Endothelial cell of umbilical vein (primary cell): ENCODE measurements at regions not wholly inside any gene's neighbourhood (a gene's known extent, or its start where the extent isn't known, plus 50 kb on each side); places are given as distances from the start of the nearest gene placed in this dataset.

ENCODE experiments used
- BruUV-seq: library from RNA; stranded (reverse); fragments of 400-500 nt; replicated peaks from 2 replicates; lab custom pipeline; 2021; lab: Mats Ljungman, UMichigan
- CTCF ChIA-PET: fragments of 300-600, 350-600 bp; sonication (Branson Sonifier 250); formaldehyde crosslinking; loops from one replicate; lab custom pipeline; 2021; ENCODE audit warnings: antibody characterized with exemption, inconsistent platforms; lab: Charles Lee
- POLR2A ChIA-PET: fragments of 300-600, 350-600 bp; sonication (Branson Sonifier 250); formaldehyde crosslinking; loops from one replicate; lab custom pipeline; 2021; ENCODE audit warnings: antibody characterized with exemption, inconsistent platforms; lab: Charles Lee
- DNase-seq: peaks from one replicate; pipeline ENCODE4 v3.0.0-alpha.2; 2011; ENCODE audit warnings: low read depth, low spot score
- FAIRE-seq: peaks from 2 replicates; lab custom pipeline; 2011; peaks lifted over from hg19 to GRCh38; lab: Jason Lieb, UNC
- H2AFZ ChIP-seq: 2 replicates; pipeline ENCODE4 v1.6.0; 2012; ENCODE audit warnings: low read depth, low read length, control low read depth, inconsistent platforms
- H3K27ac ChIP-seq: 2 replicates; pipeline ENCODE4 v1.5.1; 2011; ENCODE audit warnings: low read depth, mild to moderate bottlenecking, control low read depth, low read length, moderate library complexity; ENCODE audit not compliant: insufficient read depth
- H3K27me3 ChIP-seq, 2 experiments: 2 replicates each; pipeline versions ENCODE4 v1.6.0 to v1.6.1; 2011; ENCODE audit warnings: low read length in 2 of 2, mixed read lengths in 1 of 2; ENCODE audit not compliant: control insufficient read depth in 2 of 2, insufficient read depth in 2 of 2
- H3K36me3 ChIP-seq, 2 experiments: 2 replicates in 1 of 2; 3 replicates in 1 of 2; pipeline ENCODE4 v1.5.1; 2011; ENCODE audit warnings: low read length in 2 of 2, mild to moderate bottlenecking in 1 of 2, moderate library complexity in 1 of 2; ENCODE audit not compliant: control insufficient read depth in 2 of 2, insufficient read depth in 2 of 2; ENCODE audit errors: extremely low read depth in 1 of 2
- H3K4me1 ChIP-seq: 3 replicates; pipeline ENCODE4 v1.5.1; 2011; ENCODE audit warnings: mild to moderate bottlenecking, low read length; ENCODE audit not compliant: control insufficient read depth, insufficient read depth; ENCODE audit errors: extremely low read depth
- H3K4me2 ChIP-seq: 2 replicates; pipeline ENCODE4 v1.6.1; 2011; ENCODE audit warnings: low read length, control low read depth, mixed read lengths; ENCODE audit not compliant: insufficient read depth
- H3K4me3 ChIP-seq, 3 experiments: fragments of 200-600 bp in 1 of 3; sonication (generic), shearing (Covaris generic) in 1 of 3; replicated peaks in 1 of 3; 2 replicates each; pipeline ENCODE4 v1.5.1; 2011 to 2016; ENCODE audit warnings: control low read depth in 3 of 3, low read length in 3 of 3, mild to moderate bottlenecking in 2 of 3, inconsistent platforms in 1 of 3, low read depth in 1 of 3, moderate library complexity in 1 of 3; ENCODE audit not compliant: insufficient read depth in 1 of 3
- H3K79me2 ChIP-seq: 2 replicates; pipeline ENCODE4 v1.6.0; 2012; ENCODE audit warnings: low read length, inconsistent platforms; ENCODE audit not compliant: control insufficient read depth, insufficient read depth
- H3K9ac ChIP-seq: replicated peaks from 2 replicates; pipeline ENCODE3; 2011; ENCODE audit warnings: low read length, control low read depth; ENCODE audit not compliant: insufficient read depth; ENCODE audit errors: extremely low read depth
- H3K9me1 ChIP-seq: replicated peaks from 3 replicates; pipeline ENCODE4 v1.6.0; 2011; ENCODE audit warnings: mild to moderate bottlenecking, low read length; ENCODE audit not compliant: control insufficient read depth, insufficient read depth; ENCODE audit errors: extremely low read depth
- H3K9me3 ChIP-seq: replicated peaks from 2 replicates; pipeline ENCODE4 v1.5.1; 2012; ENCODE audit warnings: low read length, inconsistent platforms; ENCODE audit not compliant: control insufficient read depth, insufficient read depth
- H4K20me1 ChIP-seq: replicated peaks from 2 replicates; pipeline ENCODE3; 2011; ENCODE audit warnings: mild to moderate bottlenecking, low read length; ENCODE audit not compliant: control insufficient read depth, insufficient read depth; ENCODE audit errors: extremely low read depth
- FOS ChIP-seq: IDR thresholded peaks from 2 replicates; pipeline ENCODE4 v1.6.1; 2011; ENCODE audit warnings: mild to moderate bottlenecking, low read length, moderate library complexity, borderline replicate concordance; ENCODE audit not compliant: insufficient read depth
- GATA2 ChIP-seq: IDR thresholded peaks from 2 replicates; pipeline ENCODE4 v1.7.0; 2011; ENCODE audit warnings: low read depth, mild to moderate bottlenecking, moderate library complexity, mixed read lengths, low read length; ENCODE audit not compliant: insufficient read length, insufficient read depth
- JUN ChIP-seq: IDR thresholded peaks from 2 replicates; pipeline ENCODE4 v1.6.1; 2011; ENCODE audit warnings: borderline replicate concordance, low read depth; ENCODE audit not compliant: insufficient read length, insufficient read depth
- MYC ChIP-seq: IDR thresholded peaks from one replicate; pipeline ENCODE4 v1.6.1; 2011; ENCODE audit warnings: mild to moderate bottlenecking, low read depth, low read length
- POLR2AphosphoS5 ChIP-seq: IDR thresholded peaks from 2 replicates; pipeline ENCODE4 v1.6.1; 2012; ENCODE audit warnings: low read depth, mild to moderate bottlenecking, control low read depth, low read length, moderate library complexity; ENCODE audit not compliant: insufficient read depth
- dilution Hi-C: fragments of 300-500 bp; cut with MboI; formaldehyde crosslinking; loops from one replicate; pipeline ENCODE4 v1.15.0; 2019; ENCODE audit warnings: low sequenced_read_pairs; ENCODE audit not compliant: extremely low pct_ligation_motif_present
- intact Hi-C: fragments of 100-400 bp; cut with micrococcal nuclease; formaldehyde crosslinking; loops from one replicate; pipeline ENCODE4 v1.10.0; 2022

- Histone ChIP-seq H3K27me3 (no peaks in the 10 kb centered on the region), H2AFZ (no peak overlapping the region), H3K79me2 (no peaks in the 10 kb centered on the region), H3K27ac (no peak overlapping the region), H3K4me2 (no peak overlapping the region), H3K4me1 (no peaks in the 10 kb centered on the region), H4K20me1 (no peaks in the 10 kb centered on the region), H3K9ac (no peak overlapping the region), H3K4me3 (no peak overlapping the region), H3K36me3 (no peaks in the 10 kb centered on the region), H3K9me1 (no peaks in the 10 kb centered on the region), H3K9me3 (no peaks in the 10 kb centered on the region)
- TF ChIP-seq FOS: no peak
- no peak for TF ChIP-seq POLR2AphosphoS5
- TF ChIP-seq GATA2: no peak
- no peak for TF ChIP-seq JUN
- no peak for DNase-seq
- no peak for FAIRE-seq
- CTCF ChIA-PET: interaction anchor here (0.8 kb wide), 1 partner anchor 60 kb away, joined by 3 read pairs; no protein-coding TSS in a partner anchor
- POLR2A ChIA-PET: no interaction called here
- BruUV-seq: no TSS peak
- dilution Hi-C loops: no loop called here
- intact Hi-C loops: no loop called here
Observed at GRCh38 chr1:170318141-170318540, 172.4 kb downstream of the NTMT2 start.

GRCh38 chr1:170318736-170319135, 173.0 kb downstream of the NTMT2 start:
- intact Hi-C loops: no loop called here

More at GRCh38 chr1:170318736-170319135, 173.0 kb downstream of the NTMT2 start:
- Histone ChIP-seq H3K27me3 (no peaks in the 10 kb centered on the region), H3K9me1 (no peaks in the 10 kb centered on the region), H3K4me3 (no peak overlapping the region), H3K9me3 (no peaks in the 10 kb centered on the region), H3K4me2 (no peak overlapping the region), H4K20me1 (no peaks in the 10 kb centered on the region), H3K4me1 (no peaks in the 10 kb centered on the region), H3K27ac (no peak overlapping the region), H3K79me2 (no peaks in the 10 kb centered on the region), H3K9ac (no peak overlapping the region), H3K36me3 (no peaks in the 10 kb centered on the region), H2AFZ (no peak overlapping the region)
- dilution Hi-C loops: no loop called here
- CTCF ChIA-PET: no interaction called here
- FAIRE-seq (no peak), DNase-seq (no peak)
- no peak for TF ChIP-seq FOS
- no peak for TF ChIP-seq GATA2
- TF ChIP-seq MYC: no peak
- POLR2A ChIA-PET: no interaction called here
- BruUV-seq: no TSS peak
